GM12875 (cell line): ENCODE measurements at regions not wholly inside any gene's neighbourhood (a gene's known extent, or its start where the extent isn't known, plus 50 kb on each side); places are given as distances from the start of the nearest gene placed in this dataset.
"Not testable (repeated sequence)": the region's sequence is repeated elsewhere in the genome, so short reads cannot be mapped to it uniquely, and the experiment has no call there.

Source experiments
- H3K4me3 ChIP-seq: one replicate; pipeline ENCODE4 v1.5.1; 2011; ENCODE audit warnings: low read depth, low read length, control low read depth
- CTCF ChIP-seq: IDR thresholded peaks from 2 replicates; pipeline ENCODE4 v1.5.1; 2011; ENCODE audit warnings: low read depth, mild to moderate bottlenecking, control low read depth, inconsistent platforms, low read length, moderate library complexity, borderline replicate concordance; ENCODE audit not compliant: insufficient read depth

GRCh38 chr9:20242510-20243189 lies 379.6 kb downstream of the MLLT3 start:
- H3K4me3 ChIP-seq = no peak overlapping the region

GRCh38 chr9:20240498-20240897 lies 381.8 kb downstream of the MLLT3 start:
- H3K4me3 ChIP-seq = no peak overlapping the region
- no peak for TF ChIP-seq CTCF

More at GRCh38 chr9:20242510-20243189, 379.6 kb downstream of the MLLT3 start:
- no peak for TF ChIP-seq CTCF

GRCh38 chr9:20238921-20239320 lies 383.4 kb downstream of the MLLT3 start:
- no peak overlapping the region for H3K4me3 ChIP-seq
- TF ChIP-seq CTCF = no peak

- TF ChIP-seq CTCF = no peak
- no peak overlapping the region for H3K4me3 ChIP-seq
These were observed 384.6 kb downstream of the MLLT3 start for GRCh38 chr9:20237686-20238085.

- no peak for TF ChIP-seq CTCF
- no peak overlapping the region for H3K4me3 ChIP-seq
These were observed 385.6 kb downstream of the MLLT3 start for GRCh38 chr9:20236676-20237075.

GRCh38 chr9:20235206-20235605 lies 387.1 kb downstream of the MLLT3 start:
- not testable (repeated sequence) for H3K4me3 ChIP-seq

GRCh38 chr9:20228096-20228495 lies 394.2 kb downstream of the MLLT3 start:
- TF ChIP-seq CTCF = no peak
- no peak overlapping the region for H3K4me3 ChIP-seq

GRCh38 chr9:20227166-20227874 lies 395.0 kb downstream of the MLLT3 start:
- H3K4me3 ChIP-seq = no peak overlapping the region
- TF ChIP-seq CTCF = no peak
